ENCODE measurements at regions not wholly inside any gene's neighbourhood (a gene's known extent, or its start where the extent isn't known, plus 50 kb on each side); places are given as distances from the start of the nearest gene placed in this dataset.

DNA sequence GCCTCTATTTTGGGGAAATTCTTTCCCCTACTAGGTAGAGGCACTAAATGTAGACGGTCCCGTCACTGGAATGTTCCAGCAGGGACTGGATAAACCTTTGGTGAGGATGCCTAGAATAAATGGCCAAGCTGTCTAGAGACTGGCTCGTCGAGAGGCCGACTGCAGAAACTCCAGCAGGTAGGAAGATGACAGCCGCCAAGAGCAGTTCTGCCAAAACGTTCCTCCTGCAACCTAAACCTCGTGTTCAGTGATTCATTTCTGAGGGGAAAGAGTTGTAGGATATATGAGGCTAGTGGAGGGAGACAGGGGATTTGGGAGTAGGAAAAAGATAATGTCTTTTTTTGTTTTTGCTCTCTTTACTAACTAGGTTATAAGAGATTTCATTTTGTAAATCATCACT, 184.7 kb upstream of the GDF10 start:
- H3K4me3 ChIP-seq (ENCODE audit: insufficient read depth, low read depth, low read length, poor library complexity, severe bottlenecking), result no peak overlapping the region
- peaks cover 3% of the 10 kb centered on the region for H3K27me3 ChIP-seq (replicated peaks; ENCODE audit: control insufficient read depth, insufficient read depth, low read length, poor library complexity, severe bottlenecking)
- H3K27ac ChIP-seq (ENCODE audit: insufficient read depth, low read length, poor library complexity, severe bottlenecking), result no peak overlapping the region
- H3K4me1 ChIP-seq (ENCODE audit: control insufficient read depth, insufficient read depth, low read length, poor library complexity, severe bottlenecking), result no peaks in the 10 kb centered on the region
- no peaks in the 10 kb centered on the region for H3K36me3 ChIP-seq (ENCODE audit: control insufficient read depth, insufficient read depth, low read length)
- DNase-seq, result no peak
- no peaks in the 10 kb centered on the region for H3K9me3 ChIP-seq (ENCODE audit: control insufficient read depth, low read length)

DNA sequence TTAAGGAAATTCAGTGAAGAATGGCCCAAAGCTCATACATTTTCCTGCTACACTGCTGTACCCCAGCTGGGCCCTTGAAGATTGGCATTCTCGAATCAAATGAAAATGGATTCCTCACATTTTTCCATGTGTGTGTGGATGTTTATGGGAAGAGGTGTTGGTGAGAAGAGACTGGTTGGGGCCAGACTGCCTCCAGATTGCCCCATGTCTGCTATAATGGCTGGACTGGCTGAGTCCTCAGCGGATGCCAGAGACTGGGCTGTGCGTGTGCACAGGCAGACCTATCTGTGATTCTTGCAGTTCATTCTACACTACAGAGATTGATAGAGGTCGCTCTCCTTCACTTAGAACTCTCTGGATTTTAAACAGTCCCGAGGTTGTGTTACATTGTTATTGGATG, 183.6 kb upstream of the GDF10 start:
- peaks cover 3% of the 10 kb centered on the region for H3K27me3 ChIP-seq (replicated peaks; ENCODE audit: control insufficient read depth, insufficient read depth, low read length, poor library complexity, severe bottlenecking)
- H3K27ac ChIP-seq (ENCODE audit: insufficient read depth, low read length, poor library complexity, severe bottlenecking), result no peak overlapping the region
- H3K4me1 ChIP-seq (ENCODE audit: control insufficient read depth, insufficient read depth, low read length, poor library complexity, severe bottlenecking), result no peaks in the 10 kb centered on the region
- H3K4me3 ChIP-seq (ENCODE audit: insufficient read depth, low read depth, low read length, poor library complexity, severe bottlenecking), result no peak overlapping the region
- no peaks in the 10 kb centered on the region for H3K36me3 ChIP-seq (ENCODE audit: control insufficient read depth, insufficient read depth, low read length)
- DNase-seq, result no peak
- H3K9me3 ChIP-seq (ENCODE audit: control insufficient read depth, low read length), result no peaks in the 10 kb centered on the region

DNA sequence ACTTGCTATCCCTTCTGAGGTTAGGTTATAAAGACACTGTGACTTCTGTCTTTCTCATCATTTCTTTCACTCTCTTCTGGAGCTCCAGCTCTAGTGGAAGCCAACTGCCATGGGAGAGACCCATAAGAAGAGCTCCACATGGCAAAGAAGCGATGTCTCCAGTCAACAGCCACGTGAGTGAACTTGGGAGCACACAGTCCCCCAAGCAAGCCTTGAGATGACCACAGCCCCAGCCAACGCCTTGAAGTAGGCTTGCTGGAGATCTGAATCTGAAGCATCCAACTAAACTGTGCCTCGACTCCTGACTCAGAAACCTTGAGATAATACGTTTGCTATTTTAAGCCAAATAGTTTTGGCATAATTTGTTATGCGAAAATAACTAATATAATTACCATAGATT, 181.7 kb upstream of the GDF10 start:
- Histone ChIP-seq H3K4me3 (ENCODE audit: insufficient read depth, low read depth, low read length, poor library complexity, severe bottlenecking) (no peak overlapping the region), H3K27me3 (replicated peaks; ENCODE audit: control insufficient read depth, insufficient read depth, low read length, poor library complexity, severe bottlenecking) (no peaks in the 10 kb centered on the region)

DNA sequence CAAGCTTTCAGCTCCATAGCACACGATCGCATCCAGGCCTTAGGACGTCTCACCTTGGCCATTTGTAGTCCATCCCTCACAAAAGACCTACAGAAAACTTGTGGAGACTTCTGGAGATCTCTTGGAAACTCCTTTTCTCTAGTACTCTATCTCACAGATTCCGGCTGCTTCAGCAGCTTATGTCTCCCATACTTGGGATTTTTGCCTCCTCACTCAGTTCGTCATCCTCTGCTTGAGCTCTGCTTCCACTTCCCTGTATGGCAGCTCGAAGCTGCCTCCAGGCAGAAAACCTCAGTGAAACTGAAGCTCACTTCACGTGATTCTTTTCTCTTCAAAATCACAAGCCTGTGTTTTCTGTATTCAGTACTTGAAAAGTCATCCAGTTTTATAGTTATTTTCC, 178.7 kb upstream of the GDF10 start:
- H3K27ac ChIP-seq (ENCODE audit: insufficient read depth, low read length, poor library complexity, severe bottlenecking), result no peak overlapping the region
- no peak for DNase-seq
- no peak overlapping the region for H3K4me3 ChIP-seq (ENCODE audit: insufficient read depth, low read depth, low read length, poor library complexity, severe bottlenecking)
- no peaks in the 10 kb centered on the region for H3K4me1 ChIP-seq (ENCODE audit: control insufficient read depth, insufficient read depth, low read length, poor library complexity, severe bottlenecking)
- no peaks in the 10 kb centered on the region for H3K27me3 ChIP-seq (replicated peaks; ENCODE audit: control insufficient read depth, insufficient read depth, low read length, poor library complexity, severe bottlenecking)
- no peaks in the 10 kb centered on the region for H3K9me3 ChIP-seq (ENCODE audit: control insufficient read depth, low read length)
- no peaks in the 10 kb centered on the region for H3K36me3 ChIP-seq (ENCODE audit: control insufficient read depth, insufficient read depth, low read length)

More for the DNA sequence above, 181.7 kb upstream of the GDF10 start:
- Histone ChIP-seq H3K36me3 (ENCODE audit: control insufficient read depth, insufficient read depth, low read length) (no peaks in the 10 kb centered on the region), H3K4me1 (ENCODE audit: control insufficient read depth, insufficient read depth, low read length, poor library complexity, severe bottlenecking) (no peaks in the 10 kb centered on the region), H3K27ac (ENCODE audit: insufficient read depth, low read length, poor library complexity, severe bottlenecking) (no peak overlapping the region), H3K9me3 (ENCODE audit: control insufficient read depth, low read length) (no peaks in the 10 kb centered on the region)
- no peak for DNase-seq

DNA sequence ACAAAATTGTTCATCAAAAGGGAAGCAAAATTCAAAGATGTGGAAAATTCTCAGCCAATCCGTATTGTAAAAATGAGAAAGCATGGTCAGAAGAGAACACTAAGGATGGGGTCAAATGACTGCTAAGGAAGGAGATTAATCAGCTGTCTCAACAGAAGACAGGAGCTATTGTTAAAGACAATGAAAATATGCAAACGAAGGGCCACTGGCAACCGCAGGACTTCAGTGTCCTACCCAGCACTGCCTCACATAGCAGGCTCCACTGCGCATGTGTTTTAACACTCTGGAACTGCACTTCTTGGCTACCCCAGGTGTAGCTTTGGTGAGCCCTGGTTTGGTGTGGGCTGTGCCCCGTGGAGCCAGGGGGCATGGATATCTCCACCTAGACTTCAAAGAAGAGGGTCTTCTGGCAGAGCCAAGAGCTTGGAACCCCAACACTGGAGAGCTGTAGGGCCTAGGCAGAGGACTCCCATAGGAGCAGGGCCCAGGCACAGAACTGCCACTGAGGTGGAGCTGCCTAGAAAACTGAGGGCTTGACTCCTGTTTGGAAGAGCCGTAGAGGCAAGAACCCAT, 176.2 kb upstream of the GDF10 start:
- Histone ChIP-seq H3K9me3 (ENCODE audit: control insufficient read depth, low read length) (no peaks in the 10 kb centered on the region), H3K4me1 (ENCODE audit: control insufficient read depth, insufficient read depth, low read length, poor library complexity, severe bottlenecking) (no peaks in the 10 kb centered on the region), H3K27me3 (replicated peaks; ENCODE audit: control insufficient read depth, insufficient read depth, low read length, poor library complexity, severe bottlenecking) (no peaks in the 10 kb centered on the region), H3K27ac (ENCODE audit: insufficient read depth, low read length, poor library complexity, severe bottlenecking) (no peak overlapping the region), H3K36me3 (ENCODE audit: control insufficient read depth, insufficient read depth, low read length) (no peaks in the 10 kb centered on the region), H3K4me3 (ENCODE audit: insufficient read depth, low read depth, low read length, poor library complexity, severe bottlenecking) (no peak overlapping the region)
- no peak for DNase-seq

DNA sequence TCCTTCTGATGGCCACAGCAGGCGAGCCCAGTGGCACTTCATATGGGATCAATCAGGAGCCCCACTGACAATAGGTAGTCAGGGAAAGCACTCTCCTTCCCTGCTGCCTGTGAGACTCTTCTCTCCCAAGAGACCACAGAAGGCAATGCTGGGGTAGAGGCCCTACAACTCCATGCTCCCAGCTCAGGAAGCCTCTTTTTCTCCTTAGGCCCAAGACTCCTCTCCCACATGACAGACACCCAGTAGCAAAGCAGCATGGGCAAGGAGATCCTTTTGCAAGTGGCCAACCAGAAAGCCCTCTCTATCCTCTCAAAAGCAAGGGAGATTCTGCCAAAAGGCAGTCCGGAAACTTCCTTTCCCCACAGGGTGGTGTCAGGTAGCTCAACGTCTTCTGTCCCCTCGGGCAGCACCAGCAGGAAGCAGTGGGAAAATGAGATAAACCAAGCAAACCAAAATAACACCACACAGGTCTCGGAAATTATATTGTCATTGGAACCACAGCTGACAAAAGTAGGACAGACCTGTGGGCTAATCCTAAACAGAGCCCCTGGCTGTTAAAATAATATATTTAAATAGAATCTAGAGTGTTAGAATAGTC, 172.7 kb upstream of the GDF10 start:
- H3K4me3 ChIP-seq (ENCODE audit: insufficient read depth, low read depth, low read length, poor library complexity, severe bottlenecking), result no peak overlapping the region
- no peaks in the 10 kb centered on the region for H3K27me3 ChIP-seq (replicated peaks; ENCODE audit: control insufficient read depth, insufficient read depth, low read length, poor library complexity, severe bottlenecking)
- H3K36me3 ChIP-seq (ENCODE audit: control insufficient read depth, insufficient read depth, low read length), result no peaks in the 10 kb centered on the region

DNA sequence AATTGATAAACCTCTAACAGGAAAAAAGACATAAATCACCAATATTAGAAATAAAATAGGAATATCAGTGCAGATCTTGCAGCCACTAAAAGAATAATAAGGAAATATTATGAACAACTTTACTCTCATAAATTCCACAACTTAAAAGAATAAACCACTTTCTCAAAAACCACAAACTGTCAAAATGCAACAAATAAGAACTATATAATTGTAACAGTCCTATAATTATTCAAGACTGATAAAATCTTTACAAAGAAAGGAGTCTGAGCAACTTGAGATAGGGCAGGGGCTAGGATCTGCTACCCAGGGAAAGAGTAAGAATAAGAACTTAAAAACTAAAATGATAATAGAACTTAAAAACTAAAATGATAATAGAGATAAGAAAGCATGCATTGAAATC, 169.5 kb upstream of the GDF10 start:
- no peak for DNase-seq
- H3K27me3 ChIP-seq (replicated peaks; ENCODE audit: control insufficient read depth, insufficient read depth, low read length, poor library complexity, severe bottlenecking), result no peaks in the 10 kb centered on the region
- H3K9me3 ChIP-seq (ENCODE audit: control insufficient read depth, low read length), result no peaks in the 10 kb centered on the region
- no peaks in the 10 kb centered on the region for H3K36me3 ChIP-seq (ENCODE audit: control insufficient read depth, insufficient read depth, low read length)
- no peaks in the 10 kb centered on the region for H3K4me1 ChIP-seq (ENCODE audit: control insufficient read depth, insufficient read depth, low read length, poor library complexity, severe bottlenecking)
- H3K4me3 ChIP-seq (ENCODE audit: insufficient read depth, low read depth, low read length, poor library complexity, severe bottlenecking), result no peak overlapping the region
- H3K27ac ChIP-seq (ENCODE audit: insufficient read depth, low read length, poor library complexity, severe bottlenecking), result no peak overlapping the region

More for the DNA sequence above, 172.7 kb upstream of the GDF10 start:
- DNase-seq, result no peak
- Histone ChIP-seq H3K27ac (ENCODE audit: insufficient read depth, low read length, poor library complexity, severe bottlenecking) (no peak overlapping the region), H3K9me3 (ENCODE audit: control insufficient read depth, low read length) (no peaks in the 10 kb centered on the region), H3K4me1 (ENCODE audit: control insufficient read depth, insufficient read depth, low read length, poor library complexity, severe bottlenecking) (no peaks in the 10 kb centered on the region)

DNA sequence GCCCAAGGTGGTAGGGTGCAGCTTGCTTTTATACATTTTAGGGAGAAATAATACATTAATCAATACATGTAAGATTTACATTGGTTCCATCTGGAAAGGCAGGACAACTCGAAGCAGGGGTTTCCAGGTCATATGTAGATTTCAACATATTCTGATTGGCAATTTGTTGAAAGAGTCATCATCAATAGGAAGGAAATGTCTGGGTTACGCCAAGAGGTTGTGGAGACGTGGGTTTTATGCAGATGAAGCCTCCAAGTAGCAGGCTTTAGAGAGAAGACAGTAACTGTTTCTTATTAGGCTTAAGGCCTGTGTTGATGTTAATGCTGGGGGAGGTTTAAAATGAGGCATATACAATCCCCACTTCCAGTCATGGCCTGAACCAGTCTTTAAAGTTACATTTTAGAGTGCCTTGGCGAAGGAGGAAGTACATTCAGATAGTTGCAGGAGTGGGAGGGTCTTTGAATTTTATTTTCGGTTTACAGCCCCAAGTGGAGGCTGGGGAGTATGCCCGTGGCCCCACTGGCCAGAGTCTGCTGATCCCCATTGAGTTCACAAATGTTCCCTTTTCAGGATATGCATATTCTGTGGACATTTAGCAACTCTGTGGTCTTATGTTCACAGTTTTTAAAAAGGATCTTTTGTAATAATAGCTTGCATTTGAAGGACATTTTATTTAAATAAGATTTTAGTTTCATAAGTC, 166.0 kb upstream of the GDF10 start:
- Histone ChIP-seq H3K4me1 (ENCODE audit: control insufficient read depth, insufficient read depth, low read length, poor library complexity, severe bottlenecking) (no peaks in the 10 kb centered on the region), H3K4me3 (ENCODE audit: insufficient read depth, low read depth, low read length, poor library complexity, severe bottlenecking) (no peak overlapping the region), H3K9me3 (ENCODE audit: control insufficient read depth, low read length) (no peaks in the 10 kb centered on the region), H3K36me3 (ENCODE audit: control insufficient read depth, insufficient read depth, low read length) (no peaks in the 10 kb centered on the region), H3K27me3 (replicated peaks; ENCODE audit: control insufficient read depth, insufficient read depth, low read length, poor library complexity, severe bottlenecking) (no peaks in the 10 kb centered on the region), H3K27ac (ENCODE audit: insufficient read depth, low read length, poor library complexity, severe bottlenecking) (no peak overlapping the region)
- DNase-seq, result no peak

DNA sequence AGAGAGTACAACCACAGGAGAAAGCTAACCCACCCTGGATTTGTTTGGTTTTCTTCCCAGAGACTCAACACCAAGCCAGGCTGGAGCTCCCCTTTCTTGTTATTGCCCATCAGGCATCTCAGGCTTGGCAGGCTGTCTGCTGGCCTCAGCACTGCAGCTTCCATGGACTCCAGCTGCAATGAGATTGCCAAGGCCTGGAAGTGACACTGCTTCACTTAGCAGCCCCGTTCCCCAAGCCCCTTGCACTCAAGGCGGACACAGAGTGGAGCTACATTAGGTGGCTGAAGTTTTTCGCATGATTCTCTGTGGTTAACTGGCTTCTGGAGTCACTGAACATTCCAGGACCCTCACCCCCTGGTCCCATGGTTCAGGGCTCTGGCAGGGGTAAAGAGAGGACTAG, 163.1 kb upstream of the GDF10 start:
- Histone ChIP-seq H3K9me3 (ENCODE audit: control insufficient read depth, low read length) (no peaks in the 10 kb centered on the region), H3K27ac (ENCODE audit: insufficient read depth, low read length, poor library complexity, severe bottlenecking) (no peak overlapping the region), H3K36me3 (ENCODE audit: control insufficient read depth, insufficient read depth, low read length) (no peaks in the 10 kb centered on the region), H3K4me1 (ENCODE audit: control insufficient read depth, insufficient read depth, low read length, poor library complexity, severe bottlenecking) (no peaks in the 10 kb centered on the region), H3K27me3 (replicated peaks; ENCODE audit: control insufficient read depth, insufficient read depth, low read length, poor library complexity, severe bottlenecking) (no peaks in the 10 kb centered on the region), H3K4me3 (ENCODE audit: insufficient read depth, low read depth, low read length, poor library complexity, severe bottlenecking) (no peak overlapping the region)
- DNase-seq, result no peak

DNA sequence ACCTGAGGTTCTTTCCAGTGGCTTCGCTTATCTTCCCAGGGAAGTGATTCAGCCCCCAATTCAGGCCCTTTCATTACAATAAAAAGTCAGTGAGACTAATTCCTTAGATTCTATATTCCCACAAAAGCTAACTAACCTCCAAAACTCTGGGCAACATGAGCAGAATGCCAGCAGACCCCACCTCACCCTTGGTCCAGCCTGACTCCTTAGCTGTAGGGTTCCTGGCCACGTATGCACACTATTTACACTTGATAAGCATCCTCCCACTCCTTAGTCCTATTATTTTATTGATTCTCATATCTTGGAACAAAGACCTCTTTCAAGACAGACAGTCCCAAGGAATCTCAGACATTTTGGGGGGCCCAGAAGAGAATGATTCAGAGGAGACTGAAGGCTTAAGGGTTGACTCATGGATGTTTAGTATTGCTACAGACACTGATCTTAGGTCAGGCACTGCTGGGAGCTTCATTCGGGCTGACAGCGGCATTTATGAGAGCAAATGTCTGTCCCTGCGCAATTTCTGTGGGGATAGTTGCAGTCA, 162.6 kb upstream of the GDF10 start:
- H3K27ac ChIP-seq (ENCODE audit: insufficient read depth, low read length, poor library complexity, severe bottlenecking), result no peak overlapping the region

More for the DNA sequence above, 162.6 kb upstream of the GDF10 start:
- H3K4me3 ChIP-seq (ENCODE audit: insufficient read depth, low read depth, low read length, poor library complexity, severe bottlenecking), result no peak overlapping the region
- H3K4me1 ChIP-seq (ENCODE audit: control insufficient read depth, insufficient read depth, low read length, poor library complexity, severe bottlenecking), result no peaks in the 10 kb centered on the region
- DNase-seq, result no peak
- no peaks in the 10 kb centered on the region for H3K27me3 ChIP-seq (replicated peaks; ENCODE audit: control insufficient read depth, insufficient read depth, low read length, poor library complexity, severe bottlenecking)
- H3K36me3 ChIP-seq (ENCODE audit: control insufficient read depth, insufficient read depth, low read length), result no peaks in the 10 kb centered on the region
- no peaks in the 10 kb centered on the region for H3K9me3 ChIP-seq (ENCODE audit: control insufficient read depth, low read length)

Measured in effector memory CD4-positive, alpha-beta T cell (primary cell).